Breast epithelium (tissue), 4 donors: ENCODE measurements at regions not wholly inside any gene's neighbourhood (a gene's known extent, or its start where the extent isn't known, plus 50 kb on each side); places are given as distances from the start of the nearest gene placed in this dataset.

ENCODE experiments used
- DNase-seq, 2 donors: peaks; one replicate each; pipeline ENCODE4 v3.0.0-alpha.2; 2019; ENCODE audit warnings: low spot score in 2 of 2
- H3K27ac ChIP-seq, 2 donors: fragments of 200-600 bp; sonication (generic) in 1 of 2; one replicate each; pipeline ENCODE4 v1.5.1; 2016 to 2019; ENCODE audit warnings: mild to moderate bottlenecking in 1 of 2
- H3K27me3 ChIP-seq, 2 donors: fragments of 200-600 bp; sonication (generic) in 1 of 2; one replicate each; pipeline versions ENCODE4 v1.5.1 to v1.6.0; 2017 to 2019; ENCODE audit warnings: control low read depth in 1 of 2, mild to moderate bottlenecking in 1 of 2
- H3K36me3 ChIP-seq: fragments of 200-600 bp; one replicate; pipeline ENCODE4 v1.5.1; 2019
- H3K4me1 ChIP-seq, 2 donors: fragments of 200-600 bp; sonication (generic); one replicate each; pipeline ENCODE4 v1.5.1; 2016 to 2019; ENCODE audit warnings: control low read depth in 1 of 2
- H3K4me3 ChIP-seq, 3 donors: fragments of 200-600 bp; sonication (generic); 1 replicate in 2 of 3; 2 replicates in 1 of 3; pipeline ENCODE4 v1.5.1; 2016 to 2019; ENCODE audit warnings: mild to moderate bottlenecking in 3 of 3, moderate library complexity in 2 of 3
- H3K9me3 ChIP-seq, 2 donors: fragments of 200-600 bp; sonication (generic) in 1 of 2; one replicate each; pipeline ENCODE4 v1.5.1; 2016 to 2019; ENCODE audit warnings: control low read depth in 1 of 2
- POLR2A ChIP-seq: fragments of 450-650 bp; IDR thresholded peaks from one replicate; pipeline ENCODE4 v1.6.1; 2016; ENCODE audit warnings: antibody characterized with exemption, mild to moderate bottlenecking, moderate library complexity
- POLR2AphosphoS5 ChIP-seq, 3 donors: sonication (generic); formaldehyde crosslinking; IDR thresholded peaks; one replicate each; pipeline ENCODE4 v1.6.1; 2017; ENCODE audit warnings: antibody characterized with exemption in 3 of 3
- intact Hi-C: fragments of 100-400 bp; cut with DNase I; formaldehyde crosslinking; loops from one replicate; pipeline ENCODE4 v1.15.1; 2023; ENCODE audit warnings: low total_unique reads
- TF ChIP-seq, protein P1 (sequence below), 3 donors: fragments of 450-650 bp; IDR thresholded peaks; one replicate each; pipeline ENCODE4 v1.5.1; 2016 to 2017; ENCODE audit warnings: antibody characterized with exemption in 3 of 3, mild to moderate bottlenecking in 3 of 3, moderate library complexity in 3 of 3

DNA sequence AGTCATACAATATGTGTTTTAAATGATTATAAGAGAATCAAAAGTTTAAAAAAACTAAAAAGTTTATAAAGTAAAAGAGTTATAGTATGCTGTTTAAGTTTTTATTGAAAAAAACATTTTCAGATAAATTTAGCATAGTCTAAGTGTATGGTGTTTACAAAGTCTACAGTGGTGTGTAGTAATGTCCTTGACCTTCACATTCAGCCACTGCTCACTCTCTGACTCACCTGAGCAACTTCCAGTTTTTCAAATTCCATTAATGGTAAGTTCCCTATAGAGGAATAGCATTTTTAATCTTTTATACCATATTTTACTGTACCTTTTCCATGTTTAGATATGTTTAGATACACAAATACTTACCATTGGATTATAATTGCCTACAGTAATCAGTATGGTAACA is 842.4 kb upstream of the KLHL1 start:
- TF ChIP-seq POLR2AphosphoS5 (IDR thresholded peaks at IDR 0.05) (no peak), POLR2A (no peak)
- Histone ChIP-seq H3K27ac (no peak overlapping the region), H3K9me3 (no peaks in the 10 kb centered on the region), H3K4me3 (no peak overlapping the region), H3K4me1 (no peaks in the 10 kb centered on the region), H3K36me3 (no peaks in the 10 kb centered on the region), H3K27me3 (no peaks in the 10 kb centered on the region)
- DNase-seq = no peak
- intact Hi-C loops = no loop called here

DNA sequence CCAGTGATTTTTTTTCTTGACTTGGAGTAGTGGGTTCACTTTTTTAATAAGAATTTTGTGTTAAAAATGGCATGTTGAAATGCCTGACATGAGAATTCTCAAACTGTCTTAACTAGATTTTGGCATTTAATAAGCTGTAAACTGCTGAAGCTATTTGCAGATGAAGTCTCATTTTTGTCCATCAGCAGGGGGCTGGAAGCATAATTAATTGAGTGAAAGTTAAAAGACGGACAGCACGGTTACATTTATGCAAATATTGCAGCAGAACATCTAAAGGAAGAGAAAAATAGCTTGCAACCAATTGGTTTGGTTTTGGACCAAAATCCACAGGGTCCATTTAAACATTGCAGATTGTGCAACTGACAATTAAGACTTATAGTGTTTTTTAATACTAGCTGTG is 837.3 kb upstream of the KLHL1 start:
- TF ChIP-seq, protein P1, sequence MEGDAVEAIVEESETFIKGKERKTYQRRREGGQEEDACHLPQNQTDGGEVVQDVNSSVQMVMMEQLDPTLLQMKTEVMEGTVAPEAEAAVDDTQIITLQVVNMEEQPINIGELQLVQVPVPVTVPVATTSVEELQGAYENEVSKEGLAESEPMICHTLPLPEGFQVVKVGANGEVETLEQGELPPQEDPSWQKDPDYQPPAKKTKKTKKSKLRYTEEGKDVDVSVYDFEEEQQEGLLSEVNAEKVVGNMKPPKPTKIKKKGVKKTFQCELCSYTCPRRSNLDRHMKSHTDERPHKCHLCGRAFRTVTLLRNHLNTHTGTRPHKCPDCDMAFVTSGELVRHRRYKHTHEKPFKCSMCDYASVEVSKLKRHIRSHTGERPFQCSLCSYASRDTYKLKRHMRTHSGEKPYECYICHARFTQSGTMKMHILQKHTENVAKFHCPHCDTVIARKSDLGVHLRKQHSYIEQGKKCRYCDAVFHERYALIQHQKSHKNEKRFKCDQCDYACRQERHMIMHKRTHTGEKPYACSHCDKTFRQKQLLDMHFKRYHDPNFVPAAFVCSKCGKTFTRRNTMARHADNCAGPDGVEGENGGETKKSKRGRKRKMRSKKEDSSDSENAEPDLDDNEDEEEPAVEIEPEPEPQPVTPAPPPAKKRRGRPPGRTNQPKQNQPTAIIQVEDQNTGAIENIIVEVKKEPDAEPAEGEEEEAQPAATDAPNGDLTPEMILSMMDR (IDR thresholded peaks at IDR 0.05) = no peak

DNA sequence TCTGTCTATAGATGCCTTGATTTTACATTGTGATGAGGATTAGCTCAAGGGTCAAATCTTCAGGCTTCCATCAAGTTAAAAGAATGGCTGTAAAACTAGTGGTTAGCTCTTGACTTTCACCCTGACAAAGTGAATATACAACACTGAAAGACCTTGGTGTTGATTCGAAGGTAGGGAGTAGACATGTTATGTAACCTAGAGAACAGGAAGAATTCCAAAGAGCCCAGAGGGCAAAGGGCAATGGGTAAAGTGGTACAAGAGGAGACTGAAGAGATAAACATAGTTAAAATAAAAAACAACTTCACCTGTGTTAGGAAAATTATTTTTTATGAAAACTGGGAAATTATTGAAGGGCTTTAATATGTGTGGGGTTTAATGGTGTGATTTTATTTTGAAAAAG is 833.2 kb upstream of the KLHL1 start:
- H3K27me3 ChIP-seq = no peaks in the 10 kb centered on the region
- intact Hi-C loops = no loop called here
- H3K27ac ChIP-seq = no peak overlapping the region
- no peaks in the 10 kb centered on the region for H3K4me1 ChIP-seq
- no peaks in the 10 kb centered on the region for H3K9me3 ChIP-seq
- H3K36me3 ChIP-seq = no peaks in the 10 kb centered on the region
- no peak overlapping the region for H3K4me3 ChIP-seq
- no peak for DNase-seq
- no peak for TF ChIP-seq POLR2A
- TF ChIP-seq POLR2AphosphoS5 (IDR thresholded peaks at IDR 0.05) = no peak
- TF ChIP-seq, protein P1 (IDR thresholded peaks at IDR 0.05) = no peak

More for the DNA sequence above, 837.3 kb upstream of the KLHL1 start:
- Histone ChIP-seq H3K4me1 (no peaks in the 10 kb centered on the region), H3K27me3 (no peaks in the 10 kb centered on the region), H3K9me3 (no peaks in the 10 kb centered on the region), H3K27ac (no peak overlapping the region), H3K4me3 (no peak overlapping the region), H3K36me3 (no peaks in the 10 kb centered on the region)
- intact Hi-C loops = no loop called here
- no peak for DNase-seq

DNA sequence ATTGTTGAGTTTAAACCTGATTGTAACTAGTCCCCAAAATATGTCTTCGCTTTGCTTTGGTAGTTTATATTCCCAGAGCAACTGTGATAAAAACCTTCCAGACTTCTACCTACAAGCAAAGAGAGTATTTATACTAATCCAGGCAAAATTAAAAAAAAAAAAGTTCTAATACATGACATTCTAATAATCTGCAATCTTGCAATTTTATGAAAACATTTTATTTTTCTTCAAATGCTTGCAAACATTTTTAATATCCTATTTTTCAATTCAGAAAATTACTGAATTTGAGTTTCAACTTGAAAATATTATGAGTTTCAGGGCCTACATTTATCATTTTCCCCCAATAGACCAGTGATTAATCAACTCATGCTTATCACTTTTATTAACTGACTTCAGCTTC is 830.2 kb upstream of the KLHL1 start:
- intact Hi-C loops = no loop called here
- TF ChIP-seq, protein P1 (IDR thresholded peaks at IDR 0.05) = no peak
- TF ChIP-seq POLR2A (no peak), POLR2AphosphoS5 (IDR thresholded peaks at IDR 0.05) (no peak)
- no peaks in the 10 kb centered on the region for H3K27me3 ChIP-seq

DNA sequence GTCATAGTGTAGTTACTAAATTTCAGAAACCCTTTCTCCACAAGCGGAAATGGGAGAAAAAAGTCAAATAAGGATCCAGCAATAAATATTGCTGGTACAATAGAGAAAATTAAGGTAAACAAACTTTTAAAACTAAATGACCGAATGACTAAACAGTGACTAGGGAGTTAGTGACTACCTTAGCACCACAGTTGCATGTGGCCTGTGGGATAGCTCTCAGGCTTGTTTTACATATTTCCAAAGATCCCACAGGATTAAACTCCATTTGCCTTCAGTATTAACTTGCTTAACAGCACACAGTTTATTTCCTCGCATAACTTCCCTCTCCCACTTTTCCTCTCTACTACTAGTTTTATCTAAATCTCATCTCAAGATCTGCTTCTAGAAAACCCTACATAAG is 824.3 kb upstream of the KLHL1 start:
- no peaks in the 10 kb centered on the region for H3K4me1 ChIP-seq
- intact Hi-C loops = no loop called here

More for the DNA sequence above, 830.2 kb upstream of the KLHL1 start:
- H3K36me3 ChIP-seq = no peaks in the 10 kb centered on the region
- no peak for DNase-seq
- no peak overlapping the region for H3K4me3 ChIP-seq
- H3K4me1 ChIP-seq = no peaks in the 10 kb centered on the region
- no peak overlapping the region for H3K27ac ChIP-seq
- no peaks in the 10 kb centered on the region for H3K9me3 ChIP-seq

More for the DNA sequence above, 824.3 kb upstream of the KLHL1 start:
- no peaks in the 10 kb centered on the region for H3K36me3 ChIP-seq
- no peak for DNase-seq
- H3K4me3 ChIP-seq = no peak overlapping the region
- no peaks in the 10 kb centered on the region for H3K9me3 ChIP-seq
- no peaks in the 10 kb centered on the region for H3K27me3 ChIP-seq
- no peak overlapping the region for H3K27ac ChIP-seq
- no peak for TF ChIP-seq POLR2AphosphoS5 (IDR thresholded peaks at IDR 0.05)
- TF ChIP-seq, protein P1 (IDR thresholded peaks at IDR 0.05) = no peak
- no peak for TF ChIP-seq POLR2A
